ENCODE measurements at regions not wholly inside any gene's neighbourhood (a gene's known extent, or its start where the extent isn't known, plus 50 kb on each side); places are given as distances from the start of the nearest gene placed in this dataset.

- TF ChIP-seq CTCF (conservative IDR thresholded peaks at IDR 0.05) = no peak
- no peaks in the 10 kb centered on the region for H3K36me3 Mint-ChIP-seq
- peaks cover 4% of the 10 kb centered on the region for H3K4me1 Mint-ChIP-seq (ENCODE audit: unreplicated experiment)
- H3K4me3 Mint-ChIP-seq = no peak overlapping the region
- DNase-seq (ENCODE audit: extremely low spot score, unreplicated experiment) = no peak
- no peaks in the 10 kb centered on the region for H3K27me3 Mint-ChIP-seq
- no peak overlapping the region for H3K27ac Mint-ChIP-seq
- H3K9me3 Mint-ChIP-seq = peaks cover 5% of the 10 kb centered on the region
Observed at GRCh38 chr2:208980321-208980720, 443.5 kb upstream of the MAP2 start.

GRCh38 chr2:208982831-208983230 lies 441.0 kb upstream of the MAP2 start:
- H3K4me3 Mint-ChIP-seq = no peak overlapping the region
- H3K9me3 Mint-ChIP-seq = peaks cover 5% of the 10 kb centered on the region
- H3K27ac Mint-ChIP-seq = peak overlapping the region; percentile 24

GRCh38 chr2:208983486-208983885 lies 440.4 kb upstream of the MAP2 start:
- H3K27ac Mint-ChIP-seq = peak overlapping the region; percentile 72
- H3K9me3 Mint-ChIP-seq = peaks cover 5% of the 10 kb centered on the region
- DNase-seq (ENCODE audit: extremely low spot score, unreplicated experiment) = no peak
- no peak for TF ChIP-seq CTCF (conservative IDR thresholded peaks at IDR 0.05)
- H3K27me3 Mint-ChIP-seq = no peaks in the 10 kb centered on the region
- peak overlapping the region; percentile 62 for H3K4me3 Mint-ChIP-seq
- H3K36me3 Mint-ChIP-seq = no peaks in the 10 kb centered on the region
- H3K4me1 Mint-ChIP-seq (ENCODE audit: unreplicated experiment) = peaks cover 4% of the 10 kb centered on the region

More at GRCh38 chr2:208982831-208983230, 441.0 kb upstream of the MAP2 start:
- TF ChIP-seq CTCF (conservative IDR thresholded peaks at IDR 0.05) = no peak
- DNase-seq (ENCODE audit: extremely low spot score, unreplicated experiment) = no peak
- no peaks in the 10 kb centered on the region for H3K27me3 Mint-ChIP-seq
- H3K4me1 Mint-ChIP-seq (ENCODE audit: unreplicated experiment) = peaks cover 4% of the 10 kb centered on the region
- no peaks in the 10 kb centered on the region for H3K36me3 Mint-ChIP-seq

- peak overlapping the region; percentile 62 for H3K27ac Mint-ChIP-seq
- peaks cover 5% of the 10 kb centered on the region for H3K9me3 Mint-ChIP-seq
- no peak for TF ChIP-seq CTCF (conservative IDR thresholded peaks at IDR 0.05)
- H3K36me3 Mint-ChIP-seq = no peaks in the 10 kb centered on the region
- H3K4me3 Mint-ChIP-seq = no peak overlapping the region
- no peaks in the 10 kb centered on the region for H3K27me3 Mint-ChIP-seq
- peaks cover 4% of the 10 kb centered on the region for H3K4me1 Mint-ChIP-seq (ENCODE audit: unreplicated experiment)
- DNase-seq (ENCODE audit: extremely low spot score, unreplicated experiment) = no peak
Observed at GRCh38 chr2:208984376-208985090, 439.3 kb upstream of the MAP2 start.

- no peak overlapping the region for H3K4me3 Mint-ChIP-seq
- no peak for DNase-seq (ENCODE audit: extremely low spot score, unreplicated experiment)
- H3K9me3 Mint-ChIP-seq = peaks cover 5% of the 10 kb centered on the region
- no peaks in the 10 kb centered on the region for H3K27me3 Mint-ChIP-seq
- TF ChIP-seq CTCF (conservative IDR thresholded peaks at IDR 0.05) = no peak
- H3K36me3 Mint-ChIP-seq = no peaks in the 10 kb centered on the region
- no peak overlapping the region for H3K27ac Mint-ChIP-seq
- peaks cover 4% of the 10 kb centered on the region for H3K4me1 Mint-ChIP-seq (ENCODE audit: unreplicated experiment)
Observed at GRCh38 chr2:208985644-208986043, 438.2 kb upstream of the MAP2 start.
